Pancreas (tissue), 10 donors: ENCODE measurements at regions not wholly inside any gene's neighbourhood (a gene's known extent, or its start where the extent isn't known, plus 50 kb on each side); places are given as distances from the start of the nearest gene placed in this dataset.

ENCODE experiments used
- ATAC-seq, 4 donors: fragments of 200-7000 bp; cut with Tn5 transposase; one replicate each; pipeline versions ENCODE4 v1.8.0 to v1.9.1; 2020; ENCODE audit warnings: mild to moderate bottlenecking in 4 of 4, moderate library complexity in 4 of 4
- DNase-seq, 6 donors: peaks; one replicate each; pipeline ENCODE4 v3.0.0-alpha.2; 2020
- FAIRE-seq: peaks from 2 replicates; lab custom pipeline; 2012; peaks lifted over from hg19 to GRCh38; lab: Jason Lieb, UNC
- H3K27ac ChIP-seq, 4 donors: fragments of 200-600 bp; sonication (generic); 1 replicate in 3 of 4; 2 replicates in 1 of 4; pipeline versions ENCODE4 v1.5.0 to v1.8.0; 2020
- H3K27me3 ChIP-seq, 4 donors: fragments of 200-600 bp; one replicate each; pipeline ENCODE4 v1.8.0; 2021
- H3K36me3 ChIP-seq, 3 donors: fragments of 200-600 bp; sonication (generic) in 1 of 3; one replicate each; pipeline versions ENCODE4 v1.5.0 to v1.8.0; 2020 to 2021
- H3K4me1 ChIP-seq, 3 donors: fragments of 200-600 bp; one replicate each; pipeline ENCODE4 v1.8.0; 2021
- H3K4me3 ChIP-seq, 4 donors: fragments of 200-600 bp; sonication (generic) in 2 of 4; one replicate each; pipeline versions ENCODE4 v1.5.0 to v1.8.0; 2020 to 2021
- H3K9me3 ChIP-seq, 4 donors: fragments of 200-600 bp; one replicate each; pipeline ENCODE4 v1.8.0; 2021
- CTCF ChIP-seq, 4 donors: fragments of 200-600 bp; sonication (generic) in 3 of 4; IDR thresholded peaks; one replicate each; pipeline versions ENCODE4 v1.5.0 to v1.8.0; 2021; ENCODE audit warnings: antibody characterized with exemption in 4 of 4
- WGBS, 2 donors: extraction: QIAGEN DNeasy Blood & Tissue Kit; methylation state at CpG; one replicate each; pipeline ENCODE4 v1.1.7; 2013; 5-methylcytosine and 5-hydroxymethylcytosine counted together
- intact Hi-C, 3 donors: fragments of 100-400 bp; cut with DNase I; formaldehyde crosslinking; loops; one replicate each; pipeline versions ENCODE4 v1.11.1 to v1.14.2; 2022
- donor health status: healthy with polysubstance abuse.
- donor health status: DM: no; HTN: no; CAD: no; lungs with moderate emphysema.
- donor health status: DM: no; HTN: no; CAD: no.
- donor health status: control.
- donor health status: control.
- donor health status: Bipolar disorder and iron deficiency.
- donor health status: DM: yes; HTN: yes; CAD: no.
- donor health status: DM: no; HTN: no; CAD: no.
- donor health status: DM: no; HTN: no; CAD: no.
- donor health status: DM: yes; HTN: yes; CAD: no.

GRCh38 chr6:80439721-80440470, 333.4 kb downstream of the BCKDHB start:
- Histone ChIP-seq H3K4me1 (no peaks in the 10 kb centered on the region), H3K27ac (no peak overlapping the region), H3K4me3 (no peak overlapping the region), H3K27me3 (no peaks in the 10 kb centered on the region), H3K9me3 (no peaks in the 10 kb centered on the region), H3K36me3 (no peaks in the 10 kb centered on the region)
- FAIRE-seq (no peak), DNase-seq (no peak), ATAC-seq (no peak)
- no peak for TF ChIP-seq CTCF (IDR thresholded peaks at IDR 0.05)
- intact Hi-C loops: no loop called here

GRCh38 chr6:80438772-80439171, 332.3 kb downstream of the BCKDHB start:
- Histone ChIP-seq H3K4me3 (no peak overlapping the region), H3K36me3 (no peaks in the 10 kb centered on the region), H3K27ac (no peak overlapping the region), H3K4me1 (no peaks in the 10 kb centered on the region), H3K9me3 (no peaks in the 10 kb centered on the region), H3K27me3 (no peaks in the 10 kb centered on the region)
- intact Hi-C loops: no loop called here
- ATAC-seq: no peak
- FAIRE-seq: no peak
- DNase-seq: no peak
- 90 to 96% methylated on average over 2 of the region's 2 CpGs for WGBS, 2 donors
- TF ChIP-seq CTCF (IDR thresholded peaks at IDR 0.05): no peak

GRCh38 chr6:80437801-80438200, 331.3 kb downstream of the BCKDHB start:
- intact Hi-C loops: no loop called here

GRCh38 chr6:80437221-80437620, 330.8 kb downstream of the BCKDHB start:
- Histone ChIP-seq H3K27ac (no peak overlapping the region), H3K4me3 (no peak overlapping the region), H3K9me3 (no peaks in the 10 kb centered on the region), H3K27me3 (no peaks in the 10 kb centered on the region), H3K4me1 (no peaks in the 10 kb centered on the region), H3K36me3 (no peaks in the 10 kb centered on the region)
- intact Hi-C loops: no loop called here
- FAIRE-seq (no peak), ATAC-seq (no peak), DNase-seq (no peak)
- no peak for TF ChIP-seq CTCF (IDR thresholded peaks at IDR 0.05)
- 83 to 89% methylated on average over 1 of the region's 1 CpG for WGBS, 2 donors

More at GRCh38 chr6:80437801-80438200, 331.3 kb downstream of the BCKDHB start:
- FAIRE-seq (no peak), DNase-seq (no peak), ATAC-seq (no peak)
- H3K9me3 ChIP-seq: no peaks in the 10 kb centered on the region
- H3K27me3 ChIP-seq: no peaks in the 10 kb centered on the region
- H3K4me1 ChIP-seq: no peaks in the 10 kb centered on the region
- no peak overlapping the region for H3K4me3 ChIP-seq
- WGBS, 2 donors: 80 to 95% methylated on average over 5 of the region's 5 CpGs
- H3K36me3 ChIP-seq: no peaks in the 10 kb centered on the region
- no peak overlapping the region for H3K27ac ChIP-seq
- TF ChIP-seq CTCF (IDR thresholded peaks at IDR 0.05): no peak

GRCh38 chr6:80436663-80437062, 330.2 kb downstream of the BCKDHB start:
- DNase-seq (no peak), ATAC-seq (no peak), FAIRE-seq (no peak)
- H3K36me3 ChIP-seq: no peaks in the 10 kb centered on the region
- H3K27ac ChIP-seq: no peak overlapping the region
- H3K9me3 ChIP-seq: no peaks in the 10 kb centered on the region
- no peaks in the 10 kb centered on the region for H3K4me1 ChIP-seq
- TF ChIP-seq CTCF (IDR thresholded peaks at IDR 0.05): no peak
- intact Hi-C loops: no loop called here
- 91 to 96% methylated on average over 1 of the region's 1 CpG for WGBS, 2 donors
- H3K27me3 ChIP-seq: no peaks in the 10 kb centered on the region
- no peak overlapping the region for H3K4me3 ChIP-seq
